Loucy (cell line): ENCODE measurements at regions not wholly inside any gene's neighbourhood (a gene's known extent, or its start where the extent isn't known, plus 50 kb on each side); places are given as distances from the start of the nearest gene placed in this dataset.

Source experiments
- H2AFZ ChIP-seq: fragments of 200-600 bp; sonication (generic); 2 replicates; pipeline ENCODE4 v1.6.0; 2016; ENCODE audit warnings: antibody characterized with exemption, mild to moderate bottlenecking, low read length, moderate library complexity
- H3F3A ChIP-seq: fragments of 200-600 bp; 2 replicates; pipeline ENCODE4 v1.6.0; 2016; ENCODE audit warnings: antibody characterized with exemption, low read depth, mild to moderate bottlenecking
- H3K27me3 ChIP-seq: fragments of 200-600 bp; sonication (generic); 2 replicates; pipeline ENCODE4 v1.6.1; 2014; ENCODE audit warnings: low read length, mild to moderate bottlenecking; ENCODE audit not compliant: insufficient read depth, poor library complexity, severe bottlenecking
- H3K36me3 ChIP-seq: fragments of 200-600 bp; sonication (generic); 2 replicates; pipeline ENCODE4 v1.6.1; 2016; ENCODE audit warnings: low read length; ENCODE audit not compliant: insufficient read depth
- H3K4me1 ChIP-seq: fragments of 200-600 bp; sonication (generic); 2 replicates; pipeline ENCODE4 v1.5.1; 2014; ENCODE audit warnings: low read length, mild to moderate bottlenecking; ENCODE audit not compliant: insufficient read depth, poor library complexity, severe bottlenecking
- H3K4me2 ChIP-seq: fragments of 200-600 bp; sonication (generic); 2 replicates; pipeline ENCODE4 v1.6.0; 2014; ENCODE audit warnings: antibody characterized with exemption, low read length, low read depth, mild to moderate bottlenecking; ENCODE audit not compliant: poor library complexity, severe bottlenecking
- H3K4me3 ChIP-seq: fragments of 200-600 bp; sonication (generic); 2 replicates; pipeline ENCODE4 v1.5.1; 2014; ENCODE audit warnings: low read length, mild to moderate bottlenecking, mixed read lengths; ENCODE audit not compliant: poor library complexity, severe bottlenecking
- H3K79me2 ChIP-seq: fragments of 200-600 bp; sonication (generic); 2 replicates; pipeline ENCODE4 v1.6.1; 2014; ENCODE audit warnings: low read length; ENCODE audit not compliant: insufficient read depth
- H3K9ac ChIP-seq: fragments of 200-600 bp; sonication (generic); 2 replicates; pipeline ENCODE4 v1.6.0; 2014; ENCODE audit warnings: mild to moderate bottlenecking, low read depth, low read length, moderate library complexity; ENCODE audit not compliant: poor library complexity, severe bottlenecking
- H3K9me2 ChIP-seq: fragments of 200-600 bp; sonication (generic); replicated peaks from 2 replicates; pipeline ENCODE4 v1.6.1; 2016; ENCODE audit warnings: low read depth, low read length, mixed read lengths
- H3K9me3 ChIP-seq: fragments of 200-600 bp; sonication (generic); 2 replicates; pipeline ENCODE4 v1.6.1; 2014; ENCODE audit warnings: mild to moderate bottlenecking, antibody characterized with exemption, low read length, low read depth; ENCODE audit not compliant: insufficient read depth
- H4K20me1 ChIP-seq: fragments of 200-600 bp; sonication (generic); 2 replicates; pipeline ENCODE4 v1.6.0; 2014; ENCODE audit warnings: antibody characterized with exemption, low read length, mild to moderate bottlenecking; ENCODE audit not compliant: insufficient read depth, poor library complexity, severe bottlenecking
- CTCF ChIP-seq: fragments of 200-600 bp; sonication (generic); conservative IDR thresholded peaks from 2 replicates; pipeline ENCODE4 v1.5.1; 2014; ENCODE audit warnings: mild to moderate bottlenecking, antibody characterized with exemption, low read length
- EZH2phosphoT487 ChIP-seq: fragments of 200-600 bp; IDR thresholded peaks from 2 replicates; pipeline ENCODE4 v1.6.1; 2018; ENCODE audit warnings: antibody characterized with exemption, mild to moderate bottlenecking, moderate library complexity, borderline replicate concordance

GRCh38 chr7:13538669-13539068 is 450.8 kb downstream of the ETV1 start:
- no peak for TF ChIP-seq EZH2phosphoT487
- TF ChIP-seq CTCF = no peak
- Histone ChIP-seq H3K79me2 (no peaks in the 10 kb centered on the region), H4K20me1 (no peaks in the 10 kb centered on the region), H3K9ac (no peak overlapping the region), H3K9me2 (no peaks in the 10 kb centered on the region), H2AFZ (no peak overlapping the region), H3K4me3 (no peak overlapping the region), H3K27me3 (no peaks in the 10 kb centered on the region), H3K9me3 (no peaks in the 10 kb centered on the region), H3F3A (no peaks in the 10 kb centered on the region), H3K4me2 (no peak overlapping the region), H3K4me1 (no peaks in the 10 kb centered on the region), H3K36me3 (no peaks in the 10 kb centered on the region)

- H3K4me2 ChIP-seq = no peak overlapping the region
- H3F3A ChIP-seq = no peaks in the 10 kb centered on the region
- H3K27me3 ChIP-seq = no peaks in the 10 kb centered on the region
- H3K9me2 ChIP-seq = no peaks in the 10 kb centered on the region
- no peak overlapping the region for H3K4me3 ChIP-seq
- H3K4me1 ChIP-seq = no peaks in the 10 kb centered on the region
- no peaks in the 10 kb centered on the region for H3K79me2 ChIP-seq
- H3K9me3 ChIP-seq = no peaks in the 10 kb centered on the region
- no peaks in the 10 kb centered on the region for H3K36me3 ChIP-seq
- no peak overlapping the region for H3K9ac ChIP-seq
- H2AFZ ChIP-seq = no peak overlapping the region
- H4K20me1 ChIP-seq = no peaks in the 10 kb centered on the region
- TF ChIP-seq EZH2phosphoT487 (no peak), CTCF (no peak)
Measured at GRCh38 chr7:13540429-13540828, 449.0 kb downstream of the ETV1 start.

- no peak overlapping the region for H3K4me3 ChIP-seq
- no peaks in the 10 kb centered on the region for H3K9me3 ChIP-seq
- no peak overlapping the region for H3K4me2 ChIP-seq
- no peaks in the 10 kb centered on the region for H4K20me1 ChIP-seq
- H3K27me3 ChIP-seq = no peaks in the 10 kb centered on the region
- H2AFZ ChIP-seq = no peak overlapping the region
- no peaks in the 10 kb centered on the region for H3K36me3 ChIP-seq
- H3K9ac ChIP-seq = no peak overlapping the region
- H3K79me2 ChIP-seq = no peaks in the 10 kb centered on the region
- no peaks in the 10 kb centered on the region for H3K4me1 ChIP-seq
- TF ChIP-seq EZH2phosphoT487 = no peak
- no peak for TF ChIP-seq CTCF
- H3K9me2 ChIP-seq = no peaks in the 10 kb centered on the region
- no peaks in the 10 kb centered on the region for H3F3A ChIP-seq
Measured at GRCh38 chr7:13541326-13541725, 448.1 kb downstream of the ETV1 start.
